ENCODE measurements at regions not wholly inside any gene's neighbourhood (a gene's known extent, or its start where the extent isn't known, plus 50 kb on each side); places are given as distances from the start of the nearest gene placed in this dataset.

GRCh38 chr4:13166214-13166613 lies 317.9 kb downstream of the RAB28 start:
- H3K4me3 ChIP-seq (ENCODE audit: low read depth, low read length) = no peak overlapping the region
- no peak for TF ChIP-seq CTCF (IDR thresholded peaks at IDR 0.05; ENCODE audit: low read depth, low read length)

GRCh38 chr4:13164783-13165331 lies 319.3 kb downstream of the RAB28 start:
- no peak for TF ChIP-seq CTCF (IDR thresholded peaks at IDR 0.05; ENCODE audit: low read depth, low read length)
- H3K4me3 ChIP-seq (ENCODE audit: low read depth, low read length) = no peak overlapping the region

- no peak overlapping the region for H3K4me3 ChIP-seq (ENCODE audit: low read depth, low read length)
- no peak for TF ChIP-seq CTCF (IDR thresholded peaks at IDR 0.05; ENCODE audit: low read depth, low read length)
Measured at GRCh38 chr4:13162886-13163285, 321.3 kb downstream of the RAB28 start.

- TF ChIP-seq CTCF (IDR thresholded peaks at IDR 0.05; ENCODE audit: low read depth, low read length) = no peak
- no peak overlapping the region for H3K4me3 ChIP-seq (ENCODE audit: low read depth, low read length)
Measured at GRCh38 chr4:13160920-13161319, 323.2 kb downstream of the RAB28 start.

- TF ChIP-seq CTCF (IDR thresholded peaks at IDR 0.05; ENCODE audit: low read depth, low read length) = no peak
- no peak overlapping the region for H3K4me3 ChIP-seq (ENCODE audit: low read depth, low read length)
Measured at GRCh38 chr4:13159041-13159620, 325.0 kb downstream of the RAB28 start.

GRCh38 chr4:13151194-13151593 lies 332.9 kb downstream of the RAB28 start:
- H3K4me3 ChIP-seq (ENCODE audit: low read depth, low read length) = no peak overlapping the region
- TF ChIP-seq CTCF (IDR thresholded peaks at IDR 0.05; ENCODE audit: low read depth, low read length) = no peak

GRCh38 chr4:13143222-13144070 lies 340.7 kb downstream of the RAB28 start:
- H3K4me3 ChIP-seq (ENCODE audit: low read depth, low read length) = no peak overlapping the region
- TF ChIP-seq CTCF (IDR thresholded peaks at IDR 0.05; ENCODE audit: low read depth, low read length) = no peak
